ENCODE measurements at regions not wholly inside any gene's neighbourhood (a gene's known extent, or its start where the extent isn't known, plus 50 kb on each side); places are given as distances from the start of the nearest gene placed in this dataset.

DNA sequence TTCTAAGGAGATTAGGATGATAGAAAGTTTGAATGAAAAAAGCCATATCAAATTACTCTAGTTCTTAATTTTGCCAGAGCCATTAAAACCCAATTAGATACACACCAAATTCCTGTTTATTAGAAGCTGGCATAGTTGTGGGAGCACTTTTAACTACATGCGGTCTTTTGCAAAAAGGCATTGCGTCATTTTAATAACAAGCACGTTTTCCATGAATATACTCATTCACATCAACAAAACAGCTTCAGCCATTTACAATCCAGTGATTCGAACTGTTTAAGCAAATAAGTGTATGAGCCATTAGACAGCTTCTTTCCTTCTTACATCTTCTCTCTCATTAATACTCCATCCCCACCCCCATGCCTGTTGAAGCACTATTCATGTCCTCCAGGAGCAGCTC is 109.5 kb upstream of the EOLA2 start:
- TF ChIP-seq FOXM1 (IDR thresholded peaks at IDR 0.05; ENCODE audit: borderline replicate concordance, low read depth) (no peak), TAF1 (IDR thresholded peaks at IDR 0.05; ENCODE audit: low read depth) (no peak), NFIC (IDR thresholded peaks at IDR 0.05) (no peak), TEAD4 (IDR thresholded peaks at IDR 0.05) (no peak), TCF12 (IDR thresholded peaks at IDR 0.05; ENCODE audit: low read depth) (no peak), EGR1 (IDR thresholded peaks at IDR 0.05) (no peak), RAD21 (IDR thresholded peaks at IDR 0.05; ENCODE audit: low read depth) (no peak), EP300 (IDR thresholded peaks at IDR 0.05; ENCODE audit: borderline replicate concordance) (no peak), YY1 (IDR thresholded peaks at IDR 0.05; ENCODE audit: low read depth) (no peak), CEBPB (IDR thresholded peaks at IDR 0.05) (no peak), CREB1 (IDR thresholded peaks at IDR 0.05; ENCODE audit: low read depth) (no peak), ZBTB7A (IDR thresholded peaks at IDR 0.05; ENCODE audit: low read depth) (no peak)
- TF ChIP-seq, protein P1, sequence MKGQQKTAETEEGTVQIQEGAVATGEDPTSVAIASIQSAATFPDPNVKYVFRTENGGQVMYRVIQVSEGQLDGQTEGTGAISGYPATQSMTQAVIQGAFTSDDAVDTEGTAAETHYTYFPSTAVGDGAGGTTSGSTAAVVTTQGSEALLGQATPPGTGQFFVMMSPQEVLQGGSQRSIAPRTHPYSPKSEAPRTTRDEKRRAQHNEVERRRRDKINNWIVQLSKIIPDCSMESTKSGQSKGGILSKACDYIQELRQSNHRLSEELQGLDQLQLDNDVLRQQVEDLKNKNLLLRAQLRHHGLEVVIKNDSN (IDR thresholded peaks at IDR 0.05) = no peak
- TF ChIP-seq, protein P2, sequence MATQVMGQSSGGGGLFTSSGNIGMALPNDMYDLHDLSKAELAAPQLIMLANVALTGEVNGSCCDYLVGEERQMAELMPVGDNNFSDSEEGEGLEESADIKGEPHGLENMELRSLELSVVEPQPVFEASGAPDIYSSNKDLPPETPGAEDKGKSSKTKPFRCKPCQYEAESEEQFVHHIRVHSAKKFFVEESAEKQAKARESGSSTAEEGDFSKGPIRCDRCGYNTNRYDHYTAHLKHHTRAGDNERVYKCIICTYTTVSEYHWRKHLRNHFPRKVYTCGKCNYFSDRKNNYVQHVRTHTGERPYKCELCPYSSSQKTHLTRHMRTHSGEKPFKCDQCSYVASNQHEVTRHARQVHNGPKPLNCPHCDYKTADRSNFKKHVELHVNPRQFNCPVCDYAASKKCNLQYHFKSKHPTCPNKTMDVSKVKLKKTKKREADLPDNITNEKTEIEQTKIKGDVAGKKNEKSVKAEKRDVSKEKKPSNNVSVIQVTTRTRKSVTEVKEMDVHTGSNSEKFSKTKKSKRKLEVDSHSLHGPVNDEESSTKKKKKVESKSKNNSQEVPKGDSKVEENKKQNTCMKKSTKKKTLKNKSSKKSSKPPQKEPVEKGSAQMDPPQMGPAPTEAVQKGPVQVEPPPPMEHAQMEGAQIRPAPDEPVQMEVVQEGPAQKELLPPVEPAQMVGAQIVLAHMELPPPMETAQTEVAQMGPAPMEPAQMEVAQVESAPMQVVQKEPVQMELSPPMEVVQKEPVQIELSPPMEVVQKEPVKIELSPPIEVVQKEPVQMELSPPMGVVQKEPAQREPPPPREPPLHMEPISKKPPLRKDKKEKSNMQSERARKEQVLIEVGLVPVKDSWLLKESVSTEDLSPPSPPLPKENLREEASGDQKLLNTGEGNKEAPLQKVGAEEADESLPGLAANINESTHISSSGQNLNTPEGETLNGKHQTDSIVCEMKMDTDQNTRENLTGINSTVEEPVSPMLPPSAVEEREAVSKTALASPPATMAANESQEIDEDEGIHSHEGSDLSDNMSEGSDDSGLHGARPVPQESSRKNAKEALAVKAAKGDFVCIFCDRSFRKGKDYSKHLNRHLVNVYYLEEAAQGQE (IDR thresholded peaks at IDR 0.05; ENCODE audit: low read depth) = no peak
- TF ChIP-seq, protein P3, sequence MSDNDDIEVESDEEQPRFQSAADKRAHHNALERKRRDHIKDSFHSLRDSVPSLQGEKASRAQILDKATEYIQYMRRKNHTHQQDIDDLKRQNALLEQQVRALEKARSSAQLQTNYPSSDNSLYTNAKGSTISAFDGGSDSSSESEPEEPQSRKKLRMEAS (IDR thresholded peaks at IDR 0.05) = no peak

DNA sequence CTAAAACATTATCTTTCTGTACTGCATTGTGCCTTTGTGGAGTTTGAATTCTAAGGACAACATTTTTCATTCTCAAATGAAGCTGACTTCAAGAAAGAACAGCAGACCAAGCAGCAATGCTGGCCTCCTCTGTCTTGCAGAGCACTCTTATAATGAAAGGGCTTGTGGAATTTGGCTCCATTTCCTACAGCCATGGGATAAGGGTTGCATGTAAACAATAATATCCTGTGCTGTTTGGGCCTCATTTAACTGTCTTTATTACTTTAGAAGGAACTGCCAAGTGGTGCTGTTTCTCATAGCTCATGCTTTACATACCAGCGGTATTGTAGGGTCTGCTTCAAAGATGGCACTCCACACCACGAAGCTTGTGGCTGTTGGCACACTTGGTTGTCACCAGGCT is 111.4 kb upstream of the EOLA2 start:
- no peak for TF ChIP-seq TAF1 (IDR thresholded peaks at IDR 0.05; ENCODE audit: low read depth)
- no peak for TF ChIP-seq FOXM1 (IDR thresholded peaks at IDR 0.05; ENCODE audit: borderline replicate concordance, low read depth)
- TF ChIP-seq, protein P3 (IDR thresholded peaks at IDR 0.05) = no peak
- no peak for TF ChIP-seq TCF12 (IDR thresholded peaks at IDR 0.05; ENCODE audit: low read depth)
- TF ChIP-seq YY1 (IDR thresholded peaks at IDR 0.05; ENCODE audit: low read depth) = no peak
- TF ChIP-seq EGR1 (IDR thresholded peaks at IDR 0.05) = no peak
- TF ChIP-seq CREB1 (IDR thresholded peaks at IDR 0.05; ENCODE audit: low read depth) = no peak
- TF ChIP-seq, protein P2 (IDR thresholded peaks at IDR 0.05; ENCODE audit: low read depth) = no peak
- TF ChIP-seq ZBTB7A (IDR thresholded peaks at IDR 0.05; ENCODE audit: low read depth) = no peak
- TF ChIP-seq NFIC (IDR thresholded peaks at IDR 0.05) = no peak
- no peak for TF ChIP-seq CEBPB (IDR thresholded peaks at IDR 0.05)
- TF ChIP-seq EP300 (IDR thresholded peaks at IDR 0.05; ENCODE audit: borderline replicate concordance) = no peak
- TF ChIP-seq, protein P1 (IDR thresholded peaks at IDR 0.05) = no peak
- no peak for TF ChIP-seq TEAD4 (IDR thresholded peaks at IDR 0.05)
- TF ChIP-seq RAD21 (IDR thresholded peaks at IDR 0.05; ENCODE audit: low read depth) = no peak

DNA sequence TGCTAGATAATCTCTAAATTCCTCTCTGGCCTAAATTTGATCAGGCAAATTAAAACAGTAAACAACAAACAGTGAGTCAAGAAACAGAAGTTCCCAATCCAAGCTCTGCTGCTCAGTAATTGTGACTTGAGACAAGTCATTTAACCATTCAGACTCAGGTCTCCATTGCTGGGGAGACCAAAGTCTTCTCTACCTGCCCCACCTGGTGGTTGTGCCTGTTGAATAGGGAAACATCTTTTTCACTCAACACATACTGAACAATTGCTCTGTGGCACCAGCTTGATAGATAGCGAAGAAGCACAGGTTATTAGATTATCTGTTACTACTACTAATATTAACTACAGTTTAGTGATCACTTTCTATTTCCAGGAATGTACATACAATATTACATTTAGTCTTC is 112.1 kb upstream of the EOLA2 start:
- TF ChIP-seq EGR1 (IDR thresholded peaks at IDR 0.05) (no peak), TCF12 (IDR thresholded peaks at IDR 0.05; ENCODE audit: low read depth) (no peak)
- TF ChIP-seq, protein P2 (IDR thresholded peaks at IDR 0.05; ENCODE audit: low read depth) = no peak
- TF ChIP-seq, protein P3 (IDR thresholded peaks at IDR 0.05) = no peak

DNA sequence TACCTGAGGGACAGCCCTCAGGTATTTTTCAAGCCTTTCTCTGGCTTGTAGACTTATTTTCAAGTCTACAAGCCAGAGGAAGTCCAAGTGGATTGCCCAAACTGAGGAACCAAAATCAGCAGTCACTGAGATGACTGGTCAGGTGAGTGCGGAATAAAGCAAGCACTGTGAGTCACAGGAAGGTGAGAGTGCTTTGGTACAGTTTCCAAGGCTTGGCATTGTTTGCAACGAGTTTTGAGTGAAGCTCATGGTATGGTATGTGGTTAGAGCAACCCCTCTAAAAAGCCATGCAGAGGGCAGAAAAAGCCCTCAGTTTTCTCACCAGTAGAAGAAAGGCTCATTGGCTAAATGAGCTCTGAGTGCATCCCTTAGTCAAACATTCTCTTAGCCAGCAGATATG is 112.8 kb upstream of the EOLA2 start:
- no peak for TF ChIP-seq EGR1 (IDR thresholded peaks at IDR 0.05)
- no peak for TF ChIP-seq EP300 (IDR thresholded peaks at IDR 0.05; ENCODE audit: borderline replicate concordance)
- TF ChIP-seq, protein P1 (IDR thresholded peaks at IDR 0.05) = no peak
- TF ChIP-seq FOXM1 (IDR thresholded peaks at IDR 0.05; ENCODE audit: borderline replicate concordance, low read depth) = no peak
- no peak for TF ChIP-seq TEAD4 (IDR thresholded peaks at IDR 0.05)
- no peak for TF ChIP-seq ZBTB7A (IDR thresholded peaks at IDR 0.05; ENCODE audit: low read depth)
- TF ChIP-seq TAF1 (IDR thresholded peaks at IDR 0.05; ENCODE audit: low read depth) = no peak
- no peak for TF ChIP-seq TCF12 (IDR thresholded peaks at IDR 0.05; ENCODE audit: low read depth)
- no peak for TF ChIP-seq RAD21 (IDR thresholded peaks at IDR 0.05; ENCODE audit: low read depth)
- no peak for TF ChIP-seq YY1 (IDR thresholded peaks at IDR 0.05; ENCODE audit: low read depth)
- TF ChIP-seq, protein P3 (IDR thresholded peaks at IDR 0.05) = no peak

Data from Ishikawa (cell line).